HG03045 (cell line): ENCODE measurements at regions not wholly inside any gene's neighbourhood (a gene's known extent, or its start where the extent isn't known, plus 50 kb on each side); places are given as distances from the start of the nearest gene placed in this dataset.
"Not testable (repeated sequence)": the region's sequence is repeated elsewhere in the genome, so short reads cannot be mapped to it uniquely, and the experiment has no call there.

Experiments
- ATAC-seq: cut with Tn5 transposase; IDR thresholded peaks from one replicate; pipeline ENCODE4 v1.9.1; 2021; ENCODE audit warnings: mild to moderate bottlenecking, moderate library complexity; ENCODE audit not compliant: unreplicated experiment

- no peak for ATAC-seq
Measured at GRCh38 chr15:95168951-95169431, 937.6 kb downstream of the MCTP2 start.

- no peak for ATAC-seq
Measured at GRCh38 chr15:95169541-95170459, 938.4 kb downstream of the MCTP2 start.

- ATAC-seq: no peak
Measured at GRCh38 chr15:95170561-95171380, 939.4 kb downstream of the MCTP2 start.

DNA sequence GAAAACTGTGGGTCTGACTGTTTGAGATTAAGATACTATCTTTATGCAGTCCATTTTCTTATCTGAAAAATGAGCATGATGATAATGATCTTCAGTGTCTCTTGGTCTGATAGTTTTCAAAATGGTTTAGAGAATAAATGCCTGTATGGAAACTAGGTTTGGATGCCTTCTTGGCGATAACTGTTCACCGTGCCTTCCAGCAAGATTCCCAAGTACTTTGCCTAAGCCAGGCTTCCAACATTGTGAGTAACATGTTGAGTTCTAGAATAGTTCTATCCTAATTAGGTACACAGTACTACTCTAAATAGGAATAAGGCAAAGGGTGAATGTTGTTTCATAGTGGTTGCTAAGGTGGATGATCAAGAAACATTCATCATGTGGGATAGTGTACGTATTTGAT lies 940.2 kb downstream of the MCTP2 start:
- no peak for ATAC-seq

DNA sequence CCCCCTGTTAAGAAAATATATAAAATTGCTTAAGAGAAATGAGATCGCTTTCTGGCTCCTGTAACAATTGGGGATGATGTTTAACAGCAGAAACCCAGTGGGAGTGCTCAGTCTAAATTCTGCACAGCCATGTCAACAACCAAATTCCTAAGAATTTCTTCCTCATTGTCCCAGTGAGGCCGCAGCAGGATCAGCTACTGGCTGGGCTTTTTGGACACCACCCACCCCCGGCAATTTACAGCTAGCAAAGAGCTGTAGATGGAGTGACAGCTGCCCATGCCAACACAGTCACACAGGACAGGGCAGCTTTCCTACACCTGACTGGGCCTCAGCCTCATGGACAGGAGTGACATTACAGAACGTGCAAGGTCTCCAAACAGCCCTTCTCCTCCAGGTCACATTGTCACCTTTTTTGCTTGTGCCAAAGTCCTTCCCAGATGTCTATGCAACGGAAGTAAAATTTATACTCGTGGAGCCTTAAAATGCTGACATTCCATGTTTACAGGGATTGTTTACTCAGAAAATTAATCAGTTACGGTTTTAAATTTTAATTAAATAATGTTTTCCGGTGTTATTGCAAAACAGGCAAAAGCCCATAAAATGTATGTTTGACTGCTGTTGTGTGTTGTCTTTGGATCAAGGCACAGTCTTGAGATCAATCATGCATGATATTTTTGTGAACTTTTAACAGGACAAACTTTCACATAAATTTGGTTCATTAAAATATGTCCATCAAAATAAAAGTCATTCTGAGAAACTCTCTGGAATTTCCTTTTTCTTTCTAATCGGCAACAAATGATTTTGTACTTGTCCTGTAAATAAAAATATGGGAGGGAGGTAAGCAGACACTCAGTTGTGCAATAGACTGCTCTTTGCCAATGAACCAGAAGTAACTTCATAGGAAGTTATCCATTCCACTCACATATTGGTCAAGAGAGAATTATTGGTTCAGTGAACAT lies 943.2 kb downstream of the MCTP2 start:
- no peak for ATAC-seq

DNA sequence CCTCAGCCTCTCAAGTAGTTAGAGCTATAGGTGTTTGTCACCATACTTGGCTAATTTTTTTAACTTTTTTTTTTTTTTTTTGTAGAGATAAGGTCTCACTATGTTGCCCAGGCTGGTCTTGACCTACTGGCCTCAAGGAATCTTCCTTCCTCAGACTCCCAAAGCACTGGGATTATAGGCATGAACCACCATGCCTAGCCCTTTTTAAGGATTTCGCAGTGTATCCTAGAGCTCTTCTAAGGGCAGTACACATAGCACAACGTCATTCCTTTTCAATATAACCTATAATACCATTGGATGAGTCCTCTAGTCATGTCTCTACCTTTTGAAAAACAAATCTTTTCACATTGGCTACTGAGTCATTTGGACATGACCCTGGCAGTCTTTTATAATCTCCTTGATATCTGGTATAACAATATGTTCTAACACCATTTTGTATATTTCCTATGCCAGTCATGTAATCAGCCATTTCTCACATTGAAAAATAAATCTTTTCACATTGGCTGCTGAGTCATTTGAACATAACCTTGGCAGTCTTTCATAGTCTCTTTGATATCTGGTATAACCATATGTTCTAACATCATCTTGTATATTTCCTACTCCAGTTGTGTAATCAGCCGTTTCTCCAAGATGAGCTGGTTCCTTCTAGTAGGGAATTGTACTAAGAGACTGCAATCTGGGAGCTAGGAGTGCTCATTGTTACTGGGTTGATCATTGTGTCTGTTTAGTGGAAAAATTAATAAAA lies 944.7 kb downstream of the MCTP2 start:
- ATAC-seq: no peak

- ATAC-seq: no peak
Measured at GRCh38 chr15:95176794-95177577, 945.6 kb downstream of the MCTP2 start.

- ATAC-seq: no peak
Measured at GRCh38 chr15:95180530-95180929, 949.2 kb downstream of the MCTP2 start.

DNA sequence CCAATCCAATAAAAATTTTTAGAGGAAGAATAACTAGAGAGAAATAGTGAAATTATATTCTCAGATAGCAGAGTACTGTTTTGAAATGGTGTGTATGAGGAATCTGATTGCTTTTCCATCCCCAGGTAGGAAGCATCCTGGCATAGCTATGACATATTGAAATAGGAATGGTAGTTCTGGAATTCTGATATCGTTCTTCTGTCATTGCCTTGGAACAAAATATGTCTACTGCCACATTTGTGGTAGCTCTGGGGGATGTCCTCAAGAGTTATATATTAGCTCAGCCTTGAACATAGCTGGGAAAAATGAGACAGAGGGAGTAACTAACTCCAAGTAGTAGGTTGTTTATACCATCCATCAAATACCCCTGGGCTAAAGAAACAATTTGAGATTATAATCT lies 950.7 kb downstream of the MCTP2 start:
- no peak for ATAC-seq

GRCh38 chr15:95192923-95193322 lies 961.6 kb downstream of the MCTP2 start:
- ATAC-seq: no peak

DNA sequence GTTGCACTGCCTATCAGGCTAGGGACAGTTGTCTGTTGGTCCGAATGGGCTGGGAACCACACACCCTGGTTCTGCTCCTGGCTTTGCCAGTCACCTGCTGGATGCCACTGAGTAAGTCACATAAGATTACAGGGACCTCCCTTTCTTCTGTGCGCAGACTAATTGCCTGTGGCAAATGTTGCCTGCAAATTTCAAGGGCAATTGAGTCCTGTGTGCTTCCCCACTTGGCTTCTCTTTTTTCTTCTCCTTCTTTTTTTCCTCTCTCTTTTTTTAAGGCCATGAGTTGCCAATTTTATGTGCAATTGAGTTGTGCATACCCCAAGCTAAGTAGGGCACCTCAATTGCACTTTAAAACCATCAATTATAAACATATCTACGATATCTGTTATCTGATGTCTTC lies 963.4 kb downstream of the MCTP2 start:
- ATAC-seq: no peak

DNA sequence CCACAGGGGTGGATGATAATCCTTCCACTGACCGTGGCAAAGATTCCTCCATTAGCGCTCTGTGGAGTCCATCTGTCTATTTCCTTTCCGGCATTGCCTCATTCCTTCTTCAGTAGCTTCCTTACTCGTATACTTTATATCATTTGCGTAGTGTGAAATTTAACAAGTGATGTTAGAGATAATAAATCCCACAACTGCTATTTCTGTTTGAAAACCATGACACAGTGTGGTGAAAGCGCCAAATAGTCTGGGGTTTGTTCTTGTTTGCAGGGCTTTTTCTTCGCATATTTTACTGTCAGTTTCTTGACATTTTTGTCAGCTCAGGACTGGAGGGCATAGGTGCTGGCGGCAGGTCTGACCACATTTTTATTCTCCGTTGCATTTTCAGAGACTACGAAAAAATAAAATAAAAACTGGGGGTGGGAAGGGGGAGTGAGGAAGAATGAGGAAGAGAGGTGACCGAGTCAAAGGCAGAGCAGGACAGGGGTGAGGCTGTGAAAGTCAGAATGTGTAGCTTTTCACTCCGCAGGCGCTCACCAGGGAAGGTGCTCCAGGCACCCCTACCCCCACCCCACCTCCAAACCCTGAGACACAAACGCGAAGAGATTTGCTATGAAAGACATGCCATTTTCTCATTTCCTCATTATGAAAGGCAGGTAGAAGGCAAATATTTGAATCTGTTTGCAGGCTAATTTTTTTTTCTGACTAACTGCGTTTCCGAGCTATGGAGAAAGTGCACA lies 965.0 kb downstream of the MCTP2 start:
- ATAC-seq: no peak

GRCh38 chr15:95202569-95203349 lies 971.4 kb downstream of the MCTP2 start:
- ATAC-seq: no peak

- no peak for ATAC-seq
Measured at GRCh38 chr15:95205077-95205476, 973.7 kb downstream of the MCTP2 start.

DNA sequence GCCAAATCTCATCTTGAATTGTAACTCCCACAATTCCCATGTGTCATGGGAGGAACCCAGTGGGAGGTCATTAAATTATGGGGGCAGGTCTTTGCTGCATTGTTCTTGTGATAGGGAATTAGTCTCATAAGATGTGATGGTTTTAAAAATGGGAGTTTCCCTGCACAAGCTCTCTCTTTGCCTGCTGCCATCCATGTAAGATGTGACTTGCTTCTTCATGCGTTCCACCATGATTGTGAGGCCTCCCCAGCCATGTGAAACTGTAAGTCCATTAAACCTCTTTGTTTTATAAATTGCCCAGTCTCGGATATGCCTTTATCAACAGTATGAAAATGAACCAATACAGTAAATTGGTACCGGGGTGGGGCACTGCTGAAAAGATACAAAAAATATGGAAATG lies 974.5 kb downstream of the MCTP2 start:
- not testable (repeated sequence) for ATAC-seq

GRCh38 chr15:95208071-95208470 lies 976.7 kb downstream of the MCTP2 start:
- ATAC-seq: no peak

DNA sequence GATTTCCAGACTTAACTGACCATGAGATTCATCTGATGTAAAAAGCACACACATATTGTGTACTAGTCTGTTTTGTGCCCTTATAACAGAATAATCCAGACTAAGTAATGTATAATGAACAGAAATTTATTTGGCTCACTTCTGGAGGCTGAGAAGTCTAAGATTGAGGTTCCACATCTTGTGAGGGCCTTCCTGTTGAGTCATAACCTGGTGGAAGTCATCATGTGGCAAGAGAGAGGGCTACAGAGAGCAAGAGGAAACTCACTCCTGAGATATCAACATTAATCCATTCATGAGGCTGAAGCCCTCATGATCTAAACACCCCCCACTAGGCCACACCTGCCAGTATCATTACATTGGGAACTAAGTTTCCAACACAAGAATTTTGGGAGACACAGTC lies 977.6 kb downstream of the MCTP2 start:
- ATAC-seq: no peak
